Duodenal mucosa (tissue), 2 donors: ENCODE measurements at regions not wholly inside any gene's neighbourhood (a gene's known extent, or its start where the extent isn't known, plus 50 kb on each side); places are given as distances from the start of the nearest gene placed in this dataset.
"Not testable (repeated sequence)": the region's sequence is repeated elsewhere in the genome, so short reads cannot be mapped to it uniquely, and the experiment has no call there.

Experiments used
- H3K27ac ChIP-seq: one replicate; pipeline ENCODE4 v1.7.0; 2013; ENCODE audit warnings: low read depth, low read length
- H3K27me3 ChIP-seq, 2 donors: one replicate each; pipeline ENCODE4 v1.7.0; 2013; ENCODE audit warnings: low read length in 2 of 2, control low read depth in 1 of 2; ENCODE audit not compliant: insufficient read depth in 2 of 2, control insufficient read depth in 1 of 2
- H3K36me3 ChIP-seq, 2 donors: one replicate each; pipeline ENCODE4 v1.7.0; 2013; ENCODE audit warnings: low read length in 2 of 2, control low read depth in 1 of 2; ENCODE audit not compliant: insufficient read depth in 2 of 2, control insufficient read depth in 1 of 2
- H3K4me1 ChIP-seq, 2 donors: one replicate each; pipeline ENCODE4 v1.7.0; 2013; ENCODE audit warnings: low read length in 2 of 2, control low read depth in 1 of 2; ENCODE audit not compliant: insufficient read depth in 2 of 2, control insufficient read depth in 1 of 2
- H3K4me3 ChIP-seq, 2 donors: one replicate each; pipeline ENCODE4 v1.7.0; 2013; ENCODE audit warnings: low read length in 2 of 2, low read depth in 1 of 2
- H3K9ac ChIP-seq, 2 donors: one replicate each; pipeline ENCODE4 v1.7.0; 2013; ENCODE audit warnings: low read length in 2 of 2, low read depth in 1 of 2
- H3K9me3 ChIP-seq, 2 donors: one replicate each; pipeline ENCODE4 v1.7.0; 2013; ENCODE audit warnings: low read length in 2 of 2, control low read depth in 1 of 2; ENCODE audit not compliant: control insufficient read depth in 1 of 2

- no peaks in the 10 kb centered on the region for H3K9me3 ChIP-seq
- no peaks in the 10 kb centered on the region for H3K36me3 ChIP-seq
- no peak overlapping the region for H3K9ac ChIP-seq
- H3K27me3 ChIP-seq: no peaks in the 10 kb centered on the region
- H3K4me3 ChIP-seq: no peak overlapping the region
- H3K4me1 ChIP-seq: no peaks in the 10 kb centered on the region
- H3K27ac ChIP-seq: no peak overlapping the region
Measured at GRCh38 chr14:51463461-51463860, 188.2 kb upstream of the FRMD6 start.

- no peaks in the 10 kb centered on the region for H3K4me1 ChIP-seq
- H3K4me3 ChIP-seq: no peak overlapping the region
- H3K9ac ChIP-seq: no peak overlapping the region
- no peaks in the 10 kb centered on the region for H3K27me3 ChIP-seq
- no peaks in the 10 kb centered on the region for H3K9me3 ChIP-seq
- no peaks in the 10 kb centered on the region for H3K36me3 ChIP-seq
- no peak overlapping the region for H3K27ac ChIP-seq
Measured at GRCh38 chr14:51464411-51464810, 187.3 kb upstream of the FRMD6 start.

- no peaks in the 10 kb centered on the region for H3K27me3 ChIP-seq
- H3K4me3 ChIP-seq: no peak overlapping the region
- H3K9me3 ChIP-seq: no peaks in the 10 kb centered on the region
- no peak overlapping the region for H3K27ac ChIP-seq
- H3K4me1 ChIP-seq: no peaks in the 10 kb centered on the region
- H3K9ac ChIP-seq: no peak overlapping the region
- H3K36me3 ChIP-seq: no peaks in the 10 kb centered on the region
Measured at GRCh38 chr14:51465486-51465885, 186.2 kb upstream of the FRMD6 start.

- H3K36me3 ChIP-seq, H3K4me3 ChIP-seq, H3K27ac ChIP-seq, H3K9ac ChIP-seq, H3K27me3 ChIP-seq, H3K4me1 ChIP-seq, H3K9me3 ChIP-seq: not testable (repeated sequence)
Measured at GRCh38 chr14:51467392-51467791, 184.3 kb upstream of the FRMD6 start.

GRCh38 chr14:51468523-51468922 is 183.2 kb upstream of the FRMD6 start:
- no peak overlapping the region for H3K4me3 ChIP-seq
- no peaks in the 10 kb centered on the region for H3K9me3 ChIP-seq
- no peaks in the 10 kb centered on the region for H3K27me3 ChIP-seq
- no peaks in the 10 kb centered on the region for H3K4me1 ChIP-seq
- H3K36me3 ChIP-seq: no peaks in the 10 kb centered on the region
- H3K9ac ChIP-seq: no peak overlapping the region
- H3K27ac ChIP-seq: no peak overlapping the region

- Histone ChIP-seq H3K9ac (no peak overlapping the region), H3K27ac (no peak overlapping the region), H3K9me3 (no peaks in the 10 kb centered on the region), H3K4me3 (no peak overlapping the region), H3K27me3 (no peaks in the 10 kb centered on the region), H3K36me3 (no peaks in the 10 kb centered on the region), H3K4me1 (no peaks in the 10 kb centered on the region)
Measured at GRCh38 chr14:51472881-51473280, 178.8 kb upstream of the FRMD6 start.

GRCh38 chr14:51473351-51473750 is 178.4 kb upstream of the FRMD6 start:
- Histone ChIP-seq H3K4me1 (no peaks in the 10 kb centered on the region), H3K27me3 (no peaks in the 10 kb centered on the region), H3K9ac (no peak overlapping the region), H3K9me3 (no peaks in the 10 kb centered on the region), H3K4me3 (no peak overlapping the region), H3K27ac (no peak overlapping the region), H3K36me3 (no peaks in the 10 kb centered on the region)

GRCh38 chr14:51473808-51474565 is 177.7 kb upstream of the FRMD6 start:
- Histone ChIP-seq H3K9me3 (no peaks in the 10 kb centered on the region), H3K4me1 (no peaks in the 10 kb centered on the region), H3K36me3 (no peaks in the 10 kb centered on the region), H3K9ac (no peak overlapping the region), H3K27ac (no peak overlapping the region), H3K4me3 (no peak overlapping the region), H3K27me3 (no peaks in the 10 kb centered on the region)

- no peaks in the 10 kb centered on the region for H3K36me3 ChIP-seq
- H3K9me3 ChIP-seq: no peaks in the 10 kb centered on the region
- H3K4me3 ChIP-seq: no peak overlapping the region
- H3K27me3 ChIP-seq: no peaks in the 10 kb centered on the region
- no peak overlapping the region for H3K27ac ChIP-seq
- H3K4me1 ChIP-seq: no peaks in the 10 kb centered on the region
- no peak overlapping the region for H3K9ac ChIP-seq
Measured at GRCh38 chr14:51474854-51475253, 176.9 kb upstream of the FRMD6 start.

- no peak overlapping the region for H3K9ac ChIP-seq
- no peaks in the 10 kb centered on the region for H3K9me3 ChIP-seq
- H3K27ac ChIP-seq: no peak overlapping the region
- no peaks in the 10 kb centered on the region for H3K36me3 ChIP-seq
- no peaks in the 10 kb centered on the region for H3K4me1 ChIP-seq
- no peak overlapping the region for H3K4me3 ChIP-seq
- no peaks in the 10 kb centered on the region for H3K27me3 ChIP-seq
Measured at GRCh38 chr14:51478175-51478621, 173.5 kb upstream of the FRMD6 start.
